ENCODE measurements at regions not wholly inside any gene's neighbourhood (a gene's known extent, or its start where the extent isn't known, plus 50 kb on each side); places are given as distances from the start of the nearest gene placed in this dataset.

GRCh38 chr1:62954758-62955157 is 170.8 kb downstream of the ATG4C start:
- no peak for TF ChIP-seq POLR2AphosphoS5 (IDR thresholded peaks at IDR 0.05; ENCODE audit: low read depth)
- TF ChIP-seq EZH2 (IDR thresholded peaks at IDR 0.05; ENCODE audit: low read depth, unreplicated experiment), result no peak
- TF ChIP-seq ETS1 (IDR thresholded peaks at IDR 0.05), result no peak
